ENCODE measurements at regions not wholly inside any gene's neighbourhood (a gene's known extent, or its start where the extent isn't known, plus 50 kb on each side); places are given as distances from the start of the nearest gene placed in this dataset.

DNA sequence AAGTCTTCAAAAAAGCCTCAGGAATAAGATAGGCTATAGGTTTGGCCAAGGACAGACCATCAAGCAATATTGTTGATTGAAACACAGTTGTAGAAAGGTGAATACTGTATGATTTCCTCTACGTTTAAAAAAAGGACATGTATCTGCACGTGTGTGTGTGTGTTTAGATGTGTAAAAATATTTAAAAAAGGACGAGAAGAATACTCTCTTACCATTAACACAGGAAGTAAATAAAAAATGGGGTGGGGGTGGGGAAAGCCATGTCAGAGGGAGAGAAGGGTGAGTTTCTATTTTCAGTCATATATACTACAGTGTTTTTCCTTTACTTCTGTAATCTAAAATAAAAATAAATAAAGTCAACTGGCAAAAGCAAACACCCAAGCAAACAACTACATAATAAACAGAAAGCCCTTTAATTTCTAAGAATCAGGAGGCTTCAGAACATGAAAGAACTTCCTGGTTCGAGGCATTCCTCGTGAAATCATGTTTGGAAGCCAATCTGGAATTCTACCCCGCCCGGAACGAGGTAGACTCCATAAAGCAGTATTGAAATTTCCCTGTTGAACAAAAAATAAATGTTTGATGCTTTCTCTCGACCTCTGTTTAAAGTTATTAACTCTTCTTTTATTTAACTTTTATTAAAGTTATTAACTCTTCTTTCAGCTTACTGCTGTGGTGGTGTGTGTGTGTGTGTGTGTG lies 158.1 kb upstream of the ZNF217 start:
- H3K36me3 ChIP-seq: no peaks in the 10 kb centered on the region
- no peak for TF ChIP-seq POLR2A (IDR thresholded peaks at IDR 0.05)
- TF ChIP-seq, protein P1, sequence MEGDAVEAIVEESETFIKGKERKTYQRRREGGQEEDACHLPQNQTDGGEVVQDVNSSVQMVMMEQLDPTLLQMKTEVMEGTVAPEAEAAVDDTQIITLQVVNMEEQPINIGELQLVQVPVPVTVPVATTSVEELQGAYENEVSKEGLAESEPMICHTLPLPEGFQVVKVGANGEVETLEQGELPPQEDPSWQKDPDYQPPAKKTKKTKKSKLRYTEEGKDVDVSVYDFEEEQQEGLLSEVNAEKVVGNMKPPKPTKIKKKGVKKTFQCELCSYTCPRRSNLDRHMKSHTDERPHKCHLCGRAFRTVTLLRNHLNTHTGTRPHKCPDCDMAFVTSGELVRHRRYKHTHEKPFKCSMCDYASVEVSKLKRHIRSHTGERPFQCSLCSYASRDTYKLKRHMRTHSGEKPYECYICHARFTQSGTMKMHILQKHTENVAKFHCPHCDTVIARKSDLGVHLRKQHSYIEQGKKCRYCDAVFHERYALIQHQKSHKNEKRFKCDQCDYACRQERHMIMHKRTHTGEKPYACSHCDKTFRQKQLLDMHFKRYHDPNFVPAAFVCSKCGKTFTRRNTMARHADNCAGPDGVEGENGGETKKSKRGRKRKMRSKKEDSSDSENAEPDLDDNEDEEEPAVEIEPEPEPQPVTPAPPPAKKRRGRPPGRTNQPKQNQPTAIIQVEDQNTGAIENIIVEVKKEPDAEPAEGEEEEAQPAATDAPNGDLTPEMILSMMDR (IDR thresholded peaks at IDR 0.05): no peak
- peak overlapping the region; percentile 65 to 68 for H3K27ac ChIP-seq
- peaks cover 0 to 4% of the 10 kb centered on the region in 2 donors for H3K4me1 ChIP-seq
- no peaks in the 10 kb centered on the region for H3K27me3 ChIP-seq
- intact Hi-C loops (cut with DNase I; ENCODE audit: low total_unique reads): no loop called here
- DNase-seq (ENCODE audit: low spot score in 2 of 2): no peak
- no peaks in the 10 kb centered on the region for H3K9me3 ChIP-seq
- H3K4me3 ChIP-seq: no peak overlapping the region

DNA sequence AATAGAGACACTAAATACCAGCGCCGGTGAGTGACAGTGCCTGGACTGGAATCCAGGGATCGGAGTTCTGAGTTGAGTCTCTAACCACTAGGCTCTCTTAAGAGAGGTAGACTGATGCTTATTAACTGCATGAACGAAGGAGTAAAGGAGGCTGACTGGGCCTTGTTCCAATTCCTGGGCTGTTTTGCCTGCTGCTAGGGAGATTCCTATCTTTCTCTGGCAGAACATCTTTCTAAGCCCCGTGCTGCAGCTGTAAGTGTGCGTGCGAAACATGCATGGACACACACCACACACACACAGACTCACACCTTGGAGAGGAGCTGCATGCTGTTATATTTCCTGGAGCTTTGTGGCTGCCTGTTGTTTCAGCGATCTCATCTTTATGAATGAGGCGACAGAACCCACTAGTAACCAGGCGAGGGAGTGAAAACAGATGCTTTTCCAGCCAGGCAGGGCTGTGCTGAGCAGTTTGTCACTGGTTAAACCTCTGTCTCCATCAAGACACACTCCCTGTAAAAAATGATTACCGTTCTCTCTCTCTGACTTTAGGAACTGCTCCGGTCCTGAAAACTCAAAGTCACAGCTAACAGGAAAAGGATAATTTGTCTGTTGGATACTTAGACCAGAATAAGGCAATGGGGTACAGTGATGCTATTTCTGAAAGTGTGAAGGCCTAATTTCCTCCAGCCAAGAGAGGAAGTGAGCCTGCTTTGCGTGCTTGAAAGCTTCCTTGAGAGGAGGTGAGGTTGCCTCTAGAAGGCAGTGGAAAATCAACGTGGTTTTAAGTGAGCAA lies 157.4 kb upstream of the ZNF217 start:
- H3K27me3 ChIP-seq: no peaks in the 10 kb centered on the region
- peaks cover 0 to 4% of the 10 kb centered on the region in 2 donors for H3K4me1 ChIP-seq
- TF ChIP-seq POLR2A (IDR thresholded peaks at IDR 0.05) (no peak), POLR2AphosphoS5 (IDR thresholded peaks at IDR 0.05) (peak in 1 of 3 donors; percentile 24)
- TF ChIP-seq, protein P1 (IDR thresholded peaks at IDR 0.05): no peak
- H3K9me3 ChIP-seq: no peaks in the 10 kb centered on the region
- DNase-seq (ENCODE audit: low spot score in 2 of 2): peak in 1 of 2 donors; percentile 60
- intact Hi-C loops (cut with DNase I; ENCODE audit: low total_unique reads): no loop called here
- no peak overlapping the region for H3K4me3 ChIP-seq
- H3K36me3 ChIP-seq: no peaks in the 10 kb centered on the region
- peak overlapping the region; percentile 65 to 68 for H3K27ac ChIP-seq

DNA sequence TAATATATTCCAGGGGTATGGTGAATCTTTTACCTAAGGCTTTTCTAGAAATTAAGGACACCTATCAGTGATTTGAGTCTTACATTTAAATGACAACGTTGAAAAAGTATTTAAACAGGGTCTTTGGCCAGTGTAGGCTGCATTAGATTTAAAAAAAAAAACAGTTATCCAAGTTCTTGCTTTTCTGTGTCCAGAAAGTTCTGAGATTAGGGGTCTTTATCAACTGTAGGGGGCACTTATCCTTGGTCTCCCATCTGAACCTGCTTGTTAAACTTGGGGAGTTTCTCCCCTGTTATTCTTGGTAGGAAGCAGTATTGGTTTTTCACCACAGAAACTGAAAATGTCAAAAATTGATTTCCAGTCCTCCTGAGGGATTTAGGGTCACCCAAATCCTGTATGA lies 155.9 kb upstream of the ZNF217 start:
- Histone ChIP-seq H3K27ac (no peak overlapping the region), H3K4me3 (no peak overlapping the region), H3K4me1 (peaks cover 0 to 4% of the 10 kb centered on the region in 2 donors), H3K27me3 (no peaks in the 10 kb centered on the region), H3K36me3 (no peaks in the 10 kb centered on the region), H3K9me3 (no peaks in the 10 kb centered on the region)
- DNase-seq (ENCODE audit: low spot score in 2 of 2): no peak
- intact Hi-C loops (cut with DNase I; ENCODE audit: low total_unique reads): no loop called here
- TF ChIP-seq POLR2A (IDR thresholded peaks at IDR 0.05): no peak
- TF ChIP-seq POLR2AphosphoS5 (IDR thresholded peaks at IDR 0.05): no peak
- TF ChIP-seq, protein P1 (IDR thresholded peaks at IDR 0.05): no peak

DNA sequence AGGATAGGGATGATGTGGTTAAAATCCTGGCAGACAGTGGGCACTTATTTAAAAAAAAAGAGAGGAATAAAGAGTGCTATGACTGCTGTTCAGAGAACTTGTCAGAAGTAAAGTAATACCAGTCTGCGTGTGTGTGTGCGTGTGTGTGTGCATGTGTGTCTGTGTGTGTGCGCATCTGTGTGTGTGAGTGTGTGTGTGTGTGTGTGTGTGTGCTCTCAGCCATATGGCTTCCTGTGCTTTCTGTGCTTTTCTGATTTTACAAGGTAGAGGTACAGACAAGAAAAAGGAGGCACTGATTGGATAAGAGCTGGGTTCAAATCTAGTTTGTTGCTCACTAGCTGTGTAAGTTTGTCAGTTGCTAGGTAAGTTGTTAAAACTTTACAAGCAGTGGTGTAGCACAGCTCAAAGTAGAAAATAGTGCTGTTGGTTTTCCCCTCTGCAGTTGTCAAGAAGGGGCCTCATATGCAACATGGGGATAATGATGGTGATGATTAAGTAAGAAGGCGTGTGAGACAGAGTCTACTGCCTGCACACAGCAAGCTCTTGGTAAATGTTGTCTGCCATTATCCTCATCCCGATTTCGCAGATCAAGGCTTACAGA lies 155.3 kb upstream of the ZNF217 start:
- intact Hi-C loops (cut with DNase I; ENCODE audit: low total_unique reads): no loop called here
- Histone ChIP-seq H3K4me1 (no peaks in the 10 kb centered on the region), H3K27me3 (no peaks in the 10 kb centered on the region), H3K4me3 (no peak overlapping the region), H3K9me3 (no peaks in the 10 kb centered on the region), H3K36me3 (no peaks in the 10 kb centered on the region), H3K27ac (no peak overlapping the region)
- DNase-seq (ENCODE audit: low spot score in 2 of 2): no peak
- TF ChIP-seq POLR2AphosphoS5 (IDR thresholded peaks at IDR 0.05) (no peak), POLR2A (IDR thresholded peaks at IDR 0.05) (no peak)
- TF ChIP-seq, protein P1 (IDR thresholded peaks at IDR 0.05): no peak

DNA sequence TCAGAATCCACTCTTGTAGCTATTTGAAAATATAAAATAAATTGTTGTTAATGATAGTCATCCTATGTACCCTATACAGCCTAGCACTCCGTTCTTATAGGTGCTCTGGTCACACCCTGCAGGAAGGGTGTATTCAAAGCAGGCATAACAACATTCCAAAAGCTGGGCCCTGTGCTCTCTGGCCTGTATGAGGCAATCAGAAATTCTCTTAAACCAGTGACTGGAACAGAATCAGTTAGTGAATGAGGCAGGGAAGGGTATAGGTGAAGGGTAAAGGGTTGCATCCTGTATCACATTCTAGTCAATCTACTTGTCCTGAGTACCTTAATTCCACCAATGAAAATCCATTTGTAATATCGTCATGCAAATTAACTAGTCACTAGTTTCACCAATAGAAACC lies 154.5 kb upstream of the ZNF217 start:
- Histone ChIP-seq H3K4me1 (no peaks in the 10 kb centered on the region), H3K4me3 (no peak overlapping the region), H3K27ac (no peak overlapping the region), H3K36me3 (no peaks in the 10 kb centered on the region), H3K9me3 (no peaks in the 10 kb centered on the region), H3K27me3 (no peaks in the 10 kb centered on the region)
- no peak for DNase-seq (ENCODE audit: low spot score in 2 of 2)
- intact Hi-C loops (cut with DNase I; ENCODE audit: low total_unique reads): no loop called here
- TF ChIP-seq POLR2AphosphoS5 (IDR thresholded peaks at IDR 0.05) (no peak), POLR2A (IDR thresholded peaks at IDR 0.05) (no peak)
- TF ChIP-seq, protein P1 (IDR thresholded peaks at IDR 0.05): no peak

Data from breast epithelium (tissue), 4 donors.